Astrocyte of the hippocampus (primary cell): ENCODE measurements at regions not wholly inside any gene's neighbourhood (a gene's known extent, or its start where the extent isn't known, plus 50 kb on each side); places are given as distances from the start of the nearest gene placed in this dataset.

Experiments
- DNase-seq: peaks from one replicate; pipeline ENCODE4 v3.0.0; 2011; ENCODE audit warnings: low read depth, low spot score

DNA sequence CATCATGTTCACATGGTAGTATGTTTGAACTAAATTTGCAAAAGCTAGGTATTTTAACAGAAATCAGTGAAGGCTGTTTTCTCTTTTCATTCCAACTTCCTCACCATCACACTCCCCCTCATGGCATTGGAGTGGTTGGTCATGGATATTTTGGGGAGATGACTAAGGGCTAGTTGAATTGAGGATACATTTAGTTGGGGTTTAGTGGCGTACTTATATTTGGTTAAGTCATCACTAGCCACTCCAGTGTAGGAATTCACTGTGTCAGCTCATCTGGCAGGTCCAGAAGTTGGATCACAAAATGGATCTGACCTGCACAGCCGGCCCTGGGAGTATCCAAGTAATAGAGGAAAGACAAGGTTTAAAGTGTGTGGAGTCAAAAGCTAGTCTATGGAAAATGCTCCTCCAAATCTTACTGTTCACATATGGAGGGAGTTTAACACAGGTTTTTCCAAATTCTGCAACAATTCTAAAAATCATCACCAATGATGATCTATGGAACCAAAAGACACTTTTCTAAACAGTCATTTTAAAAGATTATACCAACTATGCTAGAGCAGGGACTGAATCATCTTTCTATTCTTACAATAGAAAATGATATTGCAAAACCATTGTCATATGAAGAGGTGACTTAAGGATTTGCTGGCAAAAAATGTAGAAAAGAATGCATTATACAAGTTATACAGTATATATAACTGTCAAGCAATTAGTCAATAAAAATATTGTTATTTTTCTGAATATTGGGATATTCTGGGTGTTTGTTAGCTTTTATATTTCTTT, 247.8 kb upstream of the PEX5L start:
- no peak for DNase-seq

DNA sequence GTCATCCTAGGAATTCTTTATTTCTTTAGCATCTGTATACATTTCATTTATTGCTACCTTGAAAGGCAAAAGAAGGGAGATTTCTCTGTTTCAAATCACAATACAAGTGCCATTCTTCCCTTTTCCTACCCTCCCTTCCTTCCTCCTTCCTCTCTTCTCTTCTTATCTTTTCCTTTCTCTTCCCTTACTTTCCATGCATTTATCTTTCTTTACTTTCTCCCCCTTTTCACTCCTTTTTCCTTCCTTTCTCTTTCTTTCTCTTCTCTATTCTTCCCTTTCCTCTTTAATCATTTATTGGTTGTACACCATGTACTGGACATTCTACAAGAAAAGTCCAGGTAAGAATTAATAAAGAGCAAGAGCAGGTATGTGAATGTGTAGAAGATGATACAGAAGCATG, 251.0 kb upstream of the PEX5L start:
- no peak for DNase-seq

DNA sequence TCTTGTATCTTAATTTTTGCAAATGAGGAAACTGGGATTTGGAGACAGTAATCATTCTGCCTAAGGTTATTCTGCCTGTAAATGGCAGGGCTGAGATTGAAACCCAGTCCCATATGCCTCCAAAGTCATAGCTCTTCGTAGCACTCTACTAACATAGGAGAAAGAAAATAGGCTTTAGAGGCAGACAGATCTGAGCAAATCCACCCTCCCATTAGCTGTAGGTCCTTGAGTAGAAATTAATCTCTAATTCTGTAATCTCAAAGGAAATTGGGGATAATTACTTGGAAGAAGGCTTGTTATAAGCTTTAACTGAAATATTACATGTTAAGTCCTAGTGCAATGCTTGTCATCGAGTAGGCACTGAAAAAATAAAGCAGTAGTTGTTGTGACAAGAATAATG, 252.1 kb upstream of the PEX5L start:
- no peak for DNase-seq

DNA sequence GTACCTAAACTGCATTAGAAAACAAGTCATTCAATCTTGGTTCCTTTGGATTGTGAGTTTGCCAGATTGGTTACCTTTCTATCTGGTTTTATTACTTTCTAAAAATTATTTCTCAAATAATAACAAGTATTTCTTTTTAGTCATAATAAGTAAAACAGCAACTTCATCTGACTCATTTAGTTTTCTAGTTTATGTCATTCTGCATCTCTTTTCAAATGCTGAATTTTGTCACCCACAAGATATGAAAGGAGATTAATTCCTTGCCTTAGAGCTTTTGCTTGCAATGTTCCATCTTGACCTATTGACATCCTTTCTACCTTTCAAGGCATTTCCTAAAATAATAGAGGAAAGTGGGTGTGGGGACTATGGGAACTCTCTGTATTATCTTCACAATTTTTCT, 253.6 kb upstream of the PEX5L start:
- DNase-seq: no peak

DNA sequence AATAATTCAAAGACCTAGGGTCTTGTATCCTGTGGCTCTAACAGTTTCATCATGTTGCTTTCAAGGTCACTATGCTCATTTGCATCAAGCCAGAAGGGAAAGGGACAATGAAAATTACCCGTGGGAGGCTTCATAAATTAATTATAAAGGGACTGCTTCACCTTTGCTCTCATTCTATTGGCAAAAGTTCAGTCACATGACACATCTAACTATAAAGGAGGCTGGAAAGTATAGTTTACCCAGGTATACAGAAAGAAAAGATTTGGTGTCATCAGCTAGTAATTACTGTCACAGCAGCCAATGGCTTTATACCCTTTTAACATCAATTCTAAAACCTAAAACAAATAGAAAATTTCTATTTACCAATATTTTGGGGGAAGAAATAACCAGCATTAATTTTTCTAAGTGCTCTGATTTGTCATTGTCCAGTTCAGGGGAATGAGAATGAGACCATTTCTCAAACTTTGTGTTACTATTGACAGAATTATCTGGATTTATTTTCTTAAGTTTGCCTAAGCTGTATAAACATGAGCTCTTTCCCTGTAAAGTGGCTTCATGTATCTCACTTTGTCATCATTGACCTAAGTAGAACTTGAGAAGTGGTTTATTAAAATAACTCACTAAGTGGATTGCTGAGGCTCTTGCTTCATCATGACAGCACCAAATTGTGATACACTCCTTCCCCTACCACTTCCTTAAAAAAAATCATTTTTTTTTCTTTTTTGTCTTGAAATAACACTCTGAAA, 257.7 kb upstream of the PEX5L start:
- DNase-seq: no peak

DNA sequence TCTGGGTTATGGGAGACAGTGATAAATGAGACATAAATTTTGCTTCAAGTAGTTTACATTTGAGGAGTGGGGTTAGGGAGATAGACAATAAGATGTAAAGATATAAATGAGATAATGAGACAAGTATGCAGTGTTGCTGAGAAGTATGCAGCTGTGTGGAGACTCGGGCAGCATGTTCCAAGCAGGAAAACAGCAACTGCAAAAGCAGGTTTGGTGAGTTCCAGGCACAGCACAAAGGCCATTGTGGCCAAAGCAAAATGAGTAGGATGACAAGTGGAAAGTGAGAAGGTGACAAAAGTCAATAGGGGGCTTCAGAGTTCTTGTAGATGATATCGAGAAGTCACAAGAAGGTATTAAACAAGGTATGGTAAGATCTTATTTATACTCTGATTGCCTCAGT, 259.1 kb upstream of the PEX5L start:
- no peak for DNase-seq

DNA sequence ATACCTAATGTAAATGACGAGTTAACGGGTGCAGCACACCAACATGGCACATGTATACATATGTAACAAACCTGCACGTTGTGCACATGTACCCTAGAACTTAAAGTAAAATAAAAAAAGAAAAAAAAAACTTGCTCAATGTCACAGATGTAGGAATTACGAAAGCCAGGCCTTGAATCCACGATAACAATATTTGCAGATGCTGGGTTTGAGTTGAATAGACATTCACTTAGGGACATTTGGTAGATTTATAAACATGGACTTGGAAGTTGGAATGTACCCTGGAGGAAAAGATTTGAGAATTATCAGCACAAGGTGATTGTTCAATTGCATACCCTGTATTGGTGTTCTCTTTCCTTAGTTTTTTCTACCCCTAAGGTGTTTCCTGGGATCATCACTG, 260.2 kb upstream of the PEX5L start:
- no peak for DNase-seq

DNA sequence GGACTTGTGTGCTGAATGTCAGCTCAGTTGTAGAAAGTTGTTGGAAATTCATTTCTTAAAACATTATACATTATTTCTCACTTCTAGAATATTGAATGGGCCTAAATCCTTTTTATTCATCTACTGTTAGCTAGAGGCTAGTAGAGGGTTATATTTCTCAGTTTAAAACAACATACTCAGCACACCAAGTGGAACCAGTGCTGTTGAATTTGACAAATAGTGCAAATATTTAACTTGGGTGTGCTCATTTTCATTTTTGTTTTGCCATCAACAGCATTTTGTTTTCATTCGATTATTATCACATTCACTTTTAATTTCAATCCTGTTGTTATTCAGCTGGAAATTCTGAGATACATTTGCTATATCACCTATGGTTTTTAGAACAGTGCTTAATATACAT, 269.4 kb upstream of the PEX5L start:
- DNase-seq: no peak

DNA sequence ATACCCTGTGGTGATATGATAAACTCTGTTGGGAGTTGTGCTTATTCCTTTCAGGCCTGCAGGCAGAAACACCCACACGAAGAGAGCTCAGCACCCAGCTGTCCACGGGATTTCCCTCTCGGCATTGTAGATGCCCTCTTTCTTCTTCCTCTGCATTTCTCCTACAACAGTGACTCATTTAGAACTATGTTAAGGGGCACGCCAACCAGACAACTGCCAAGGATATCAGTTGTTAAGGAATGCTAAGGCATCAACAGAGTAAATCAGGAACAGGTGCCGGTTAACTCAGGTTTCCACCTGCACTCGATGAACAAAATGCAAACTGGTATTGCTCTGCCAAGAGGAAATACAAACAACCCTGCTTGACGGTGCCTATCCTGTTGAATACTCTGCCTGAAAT, 270.0 kb upstream of the PEX5L start:
- no peak for DNase-seq

DNA sequence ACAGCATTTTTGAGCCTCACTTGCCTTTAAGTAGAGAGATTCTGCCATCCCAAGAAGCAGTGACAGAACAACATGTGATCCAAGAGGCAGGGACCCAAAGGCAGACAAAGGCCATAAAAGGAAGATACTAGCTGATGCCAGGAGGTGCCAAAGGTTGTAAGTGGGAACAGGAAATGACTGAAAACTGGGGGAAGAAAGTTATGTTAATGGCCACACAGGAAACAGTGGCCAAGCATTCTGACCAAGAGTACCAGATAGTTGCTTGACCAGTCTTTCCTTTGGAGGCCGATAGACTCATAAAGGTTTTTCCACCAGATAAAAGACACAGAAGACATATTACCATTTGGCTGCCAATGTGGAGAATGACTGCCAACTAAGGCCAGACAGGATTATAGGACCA, 274.5 kb upstream of the PEX5L start:
- DNase-seq: no peak

DNA sequence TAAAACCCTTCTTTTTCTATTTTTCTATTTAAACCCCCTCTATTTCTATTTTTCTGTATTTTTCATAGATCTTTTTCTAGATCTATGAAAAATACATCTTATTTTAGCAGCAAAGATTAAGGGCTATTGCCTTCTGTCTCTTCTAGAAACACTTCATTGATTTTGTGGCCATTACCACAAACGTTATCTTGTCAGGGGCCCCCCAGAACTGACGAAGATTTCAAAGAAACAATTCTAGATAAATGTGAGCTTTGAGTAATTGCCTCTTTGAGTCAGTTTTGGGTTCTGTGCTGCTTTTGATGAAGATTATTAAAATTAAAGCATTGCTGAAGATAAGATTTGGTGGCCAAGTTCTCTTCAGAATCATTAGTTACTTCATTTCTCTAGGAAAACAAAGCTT, 279.6 kb upstream of the PEX5L start:
- DNase-seq: no peak

DNA sequence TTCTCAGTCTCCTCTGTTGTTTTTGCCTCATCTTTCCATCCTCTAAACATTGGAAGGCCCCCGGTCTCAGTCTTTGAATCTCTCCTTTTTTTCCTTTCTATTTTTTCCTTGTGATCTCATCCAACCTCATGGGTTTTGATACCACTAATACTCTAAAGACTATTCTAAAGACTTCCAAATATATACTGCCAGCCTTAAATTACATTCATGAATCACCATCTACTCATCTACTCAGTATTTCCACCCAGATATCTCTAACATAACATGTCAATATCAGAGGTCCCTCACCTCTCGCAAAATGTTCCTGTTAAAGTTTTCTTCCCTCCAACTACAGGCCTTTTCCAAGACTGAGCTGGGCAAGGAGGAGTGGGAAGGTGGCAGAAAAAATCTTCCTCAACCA, 282.5 kb upstream of the TTC14 start:
- DNase-seq: no peak

DNA sequence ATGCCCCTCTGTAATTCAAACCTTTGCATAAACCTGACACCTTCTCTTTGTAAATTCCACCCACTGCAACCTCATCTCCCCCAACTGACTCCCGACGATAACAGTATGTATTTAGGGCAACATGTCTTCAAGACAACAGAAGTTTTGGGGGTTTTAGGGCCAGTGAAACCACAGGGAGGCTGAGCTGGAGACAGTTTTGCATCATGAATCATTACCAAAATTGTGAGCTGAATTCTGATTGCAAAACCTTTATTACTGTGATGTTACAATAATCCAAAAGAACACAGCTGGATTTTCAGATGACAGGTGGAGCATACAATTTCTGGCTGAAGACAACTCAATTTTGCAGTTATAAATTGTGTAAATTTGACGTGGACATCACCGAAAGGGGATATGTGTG, 281.3 kb upstream of the TTC14 start:
- DNase-seq: no peak

DNA sequence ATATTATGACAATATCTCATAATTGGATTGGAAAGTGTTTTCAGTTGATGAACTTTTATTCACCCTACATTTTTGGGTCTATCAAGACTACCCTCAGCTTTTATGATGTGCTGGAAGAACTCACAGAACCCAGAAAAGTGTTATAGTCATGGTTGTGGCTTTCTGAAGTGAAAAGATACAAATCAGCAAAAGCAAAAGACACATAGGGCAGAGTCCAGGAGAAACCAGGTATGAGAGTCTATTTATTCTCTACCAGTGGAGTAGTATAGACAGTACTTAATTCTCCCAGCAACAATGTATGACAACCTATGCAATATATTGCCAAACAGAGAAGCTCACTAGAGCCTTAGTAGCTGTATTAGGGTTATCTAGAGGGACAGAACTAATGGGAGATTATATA, 280.4 kb upstream of the TTC14 start:
- DNase-seq: no peak

DNA sequence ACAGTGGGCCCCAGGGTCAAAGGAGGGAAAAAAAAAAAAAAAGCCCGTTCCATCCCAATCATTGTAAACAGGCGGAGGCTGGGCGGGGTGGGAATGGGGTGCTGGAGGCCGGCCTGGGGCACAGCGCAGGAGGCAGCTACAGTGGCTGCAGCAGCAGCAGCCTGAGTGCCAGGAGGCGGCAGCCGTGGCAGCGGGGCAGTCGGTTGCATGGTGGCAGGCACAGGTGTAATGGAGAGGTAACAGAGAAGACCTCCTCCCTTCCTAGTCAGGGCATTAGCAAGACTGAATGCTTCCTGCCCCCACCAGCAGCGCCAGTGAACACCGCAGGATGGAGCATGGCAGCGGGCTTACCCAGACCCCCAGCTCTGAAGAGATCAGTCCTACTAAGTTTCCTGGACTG, 279.1 kb upstream of the TTC14 start:
- no peak for DNase-seq

DNA sequence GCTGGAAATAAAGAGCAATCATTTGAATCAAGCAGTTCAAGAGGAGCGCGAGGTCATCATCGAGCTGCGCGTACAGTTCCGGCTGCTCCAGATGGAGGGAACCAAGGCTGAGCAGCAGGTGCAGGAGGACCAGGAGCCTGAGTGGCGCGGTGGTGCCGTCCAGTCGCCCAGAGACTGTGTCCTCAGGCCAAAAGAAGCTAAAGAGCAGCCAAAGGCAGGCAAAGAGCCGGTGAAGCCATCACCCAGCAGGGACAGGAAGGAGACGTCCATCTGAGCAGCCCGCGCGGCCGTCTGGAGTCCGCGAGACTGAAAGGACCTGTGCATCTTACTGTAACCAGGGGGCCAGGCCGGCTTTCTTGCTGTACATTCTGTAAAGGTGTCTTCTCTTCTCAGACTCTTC, 277.2 kb upstream of the TTC14 start:
- DNase-seq: no peak

DNA sequence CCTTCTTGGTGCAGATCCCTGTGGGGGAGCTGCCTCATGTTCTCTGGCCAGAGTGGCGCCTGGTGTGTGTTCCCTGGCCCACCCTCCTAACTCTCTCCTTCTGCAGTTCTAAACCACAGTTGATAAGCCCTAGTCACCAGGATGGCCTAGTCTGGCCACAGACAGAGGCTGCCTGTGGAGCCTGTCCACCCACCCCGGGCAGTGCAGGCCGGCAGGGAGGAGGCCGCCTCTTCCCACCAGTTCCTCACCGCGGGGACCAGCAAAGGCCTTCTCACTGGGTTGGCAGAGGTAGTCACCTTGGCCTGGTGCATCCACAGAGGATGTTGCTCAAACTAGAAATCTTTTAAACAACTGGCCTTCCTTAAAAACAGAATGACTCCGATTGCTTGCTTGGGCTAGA, 276.4 kb upstream of the TTC14 start:
- DNase-seq: no peak

DNA sequence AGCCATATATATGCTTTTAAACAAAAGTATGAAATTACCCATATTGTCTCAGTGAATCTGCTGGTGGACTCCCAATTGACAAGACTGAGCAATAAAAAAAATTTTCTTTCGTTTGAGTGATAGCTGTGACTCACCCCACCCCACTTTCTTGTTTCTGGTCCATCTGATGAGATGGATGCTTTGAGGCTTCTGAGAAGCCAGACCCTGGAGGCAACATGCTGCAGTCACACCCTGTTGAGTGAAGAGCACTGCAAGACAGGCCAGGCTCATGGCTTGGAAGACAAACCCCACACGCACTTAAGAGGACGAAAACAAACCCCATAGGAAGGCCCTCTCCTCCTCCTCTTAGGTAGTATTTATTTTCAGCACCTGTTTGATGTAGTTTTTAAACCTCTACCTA, 276.0 kb upstream of the TTC14 start:
- no peak for DNase-seq

DNA sequence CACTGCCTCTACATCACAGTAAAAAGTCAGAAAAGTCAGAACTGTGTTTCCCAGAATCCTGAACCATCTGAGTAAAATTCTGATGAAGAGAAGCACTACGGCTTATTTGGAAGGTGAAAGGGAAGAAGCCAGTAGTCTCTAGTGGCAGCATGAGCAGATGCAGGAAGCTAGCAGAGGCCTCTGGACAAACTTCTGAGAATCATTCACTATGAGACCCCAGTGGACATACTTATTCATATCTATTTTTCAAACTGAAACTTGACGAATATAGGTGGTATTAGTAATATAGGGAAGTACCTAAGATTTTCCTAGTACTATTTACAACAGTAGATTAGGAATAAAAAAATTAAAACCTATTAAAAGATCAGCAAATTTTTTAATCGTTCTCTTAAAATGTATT, 272.8 kb upstream of the TTC14 start:
- no peak for DNase-seq

DNA sequence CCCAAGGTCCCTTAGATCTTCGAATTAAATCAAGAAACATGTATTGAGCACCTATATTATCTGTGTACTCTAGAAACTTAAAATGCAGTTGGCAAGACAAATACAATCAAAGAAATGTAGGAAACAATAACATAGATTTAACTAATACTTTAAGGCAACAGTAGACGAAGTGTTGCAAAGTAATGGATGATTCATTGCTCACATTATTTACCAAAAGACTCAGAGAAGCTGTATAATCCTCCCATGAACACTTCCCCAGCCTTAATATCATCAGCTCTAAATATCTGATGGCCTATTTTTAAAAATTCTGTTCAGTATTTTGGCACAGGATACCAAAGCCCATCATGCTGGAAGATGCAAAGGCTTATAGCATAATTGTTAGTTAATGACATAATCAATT, 272.1 kb upstream of the TTC14 start:
- no peak for DNase-seq

DNA sequence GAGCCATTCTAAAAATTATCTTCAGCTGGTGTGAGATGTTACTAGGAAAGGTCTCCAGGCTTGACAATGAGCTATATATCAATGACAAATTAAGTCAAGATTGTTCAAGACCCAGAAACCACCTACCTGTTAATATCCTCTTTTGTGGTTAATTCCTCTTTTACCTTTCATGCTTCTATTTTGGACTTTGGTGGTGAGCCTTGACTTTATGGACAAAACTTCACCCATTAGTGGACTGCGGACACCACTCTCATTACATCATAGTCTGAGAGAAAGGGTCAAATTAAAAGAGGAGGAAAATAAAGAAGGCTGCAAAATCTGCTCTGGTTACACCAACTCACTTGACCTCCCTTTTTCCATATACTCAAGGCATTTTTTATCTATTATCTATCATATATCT, 271.5 kb upstream of the TTC14 start:
- no peak for DNase-seq

DNA sequence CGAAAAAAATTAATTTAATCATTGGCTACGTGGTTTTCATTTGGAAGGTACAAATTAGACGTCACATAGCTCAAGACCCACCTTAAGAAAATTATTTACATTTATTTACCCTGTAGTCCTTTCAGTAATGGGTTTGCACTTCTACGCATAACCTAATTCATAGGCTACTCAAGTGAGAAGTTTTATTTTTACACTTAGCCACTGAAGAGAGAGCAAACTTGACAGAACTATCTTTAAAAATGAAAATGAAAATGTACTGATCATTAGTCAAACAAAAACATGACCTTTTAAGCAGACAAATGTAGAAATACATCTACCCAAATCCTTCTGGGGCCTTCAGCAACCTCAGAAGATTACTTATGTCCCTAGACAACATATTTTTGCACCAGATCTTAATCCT, 269.4 kb upstream of the TTC14 start:
- no peak for DNase-seq

DNA sequence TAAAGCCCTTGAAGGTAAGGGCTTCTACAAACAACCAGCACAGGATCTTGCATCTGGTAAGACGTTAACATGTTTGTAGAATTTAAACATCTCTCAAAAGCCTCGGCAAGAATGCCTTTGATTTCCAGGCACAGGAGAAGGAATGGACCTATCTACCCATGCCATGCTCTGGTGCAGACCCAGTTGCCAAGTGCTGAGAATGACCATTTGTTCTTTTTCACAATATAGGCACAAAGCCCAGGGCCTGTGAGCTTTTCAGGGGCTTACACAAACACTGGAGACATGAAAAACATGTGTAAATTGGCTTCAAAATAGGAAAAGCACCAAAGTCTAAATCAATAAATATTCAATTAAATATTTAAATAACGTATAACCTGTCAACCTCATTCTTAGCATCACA, 266.9 kb upstream of the TTC14 start:
- DNase-seq: no peak

DNA sequence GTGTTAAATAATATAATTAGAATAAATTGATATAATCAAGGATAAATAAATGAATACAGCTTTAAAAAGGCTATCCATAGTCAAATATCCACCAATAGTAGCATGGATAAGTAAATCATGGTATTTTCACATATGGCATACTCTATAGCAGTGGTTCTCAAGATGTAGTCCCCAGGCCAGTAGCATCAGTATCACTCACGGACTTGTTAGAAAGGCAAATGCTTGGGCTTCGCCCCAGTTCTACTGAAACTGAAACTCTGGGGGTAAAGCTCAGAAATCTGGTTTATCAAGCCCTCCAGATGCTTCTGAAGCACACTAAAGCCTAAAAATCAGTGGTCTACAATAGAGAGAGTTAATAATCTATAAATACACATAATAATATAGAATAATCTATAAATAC, 261.6 kb upstream of the TTC14 start:
- DNase-seq: no peak
